ENCODE measurements at regions not wholly inside any gene's neighbourhood (a gene's known extent, or its start where the extent isn't known, plus 50 kb on each side); places are given as distances from the start of the nearest gene placed in this dataset.

GRCh38 chr12:115866909-115867525 is 410.5 kb downstream of the MED13L start:
- TF ChIP-seq CTCF (IDR thresholded peaks at IDR 0.05) (peak in 2 of 5 experiments; percentile 17 to 33), POLR2A (IDR thresholded peaks at IDR 0.05) (no peak), EP300 (IDR thresholded peaks at IDR 0.05; ENCODE audit: low read depth) (no peak)
